ACHN (cell line): ENCODE measurements at regions not wholly inside any gene's neighbourhood (a gene's known extent, or its start where the extent isn't known, plus 50 kb on each side); places are given as distances from the start of the nearest gene placed in this dataset.
A peak's percentile ranks its signal among the peaks of the same experiment; 100 is the strongest.

Experiments
- DNase-seq: peaks from one replicate; pipeline ENCODE4 v3.0.0-alpha.2; 2015
- in situ Hi-C: cut with HindIII; loops from 2 replicates; pipeline ENCODE4 v1.10.0; 2017; ENCODE audit warnings: low sequenced_read_pairs, low pct_ligation_motif_present, low pct_unique_long_range_greater_than_20kb

- in situ Hi-C loops = no loop called here
Observed at GRCh38 chr4:136088211-136088867, 1444.0 kb downstream of the PCDH18 start.

GRCh38 chr4:136078976-136079375 lies 1453.3 kb downstream of the PCDH18 start:
- in situ Hi-C loops = no loop called here
- no peak for DNase-seq

More at GRCh38 chr4:136088211-136088867, 1444.0 kb downstream of the PCDH18 start:
- no peak for DNase-seq

GRCh38 chr4:136056748-136057147 lies 1475.5 kb downstream of the PCDH18 start:
- no peak for DNase-seq
- in situ Hi-C loops = no loop called here

- in situ Hi-C loops = no loop called here
- no peak for DNase-seq
Observed at GRCh38 chr4:136055360-136055759, 1476.9 kb downstream of the PCDH18 start.

GRCh38 chr4:136036744-136037143 lies 1495.5 kb downstream of the PCDH18 start:
- peak; percentile 4 for DNase-seq
- in situ Hi-C loops = no loop called here

GRCh38 chr4:136032391-136032790 lies 1499.9 kb downstream of the PCDH18 start:
- in situ Hi-C loops = no loop called here
- no peak for DNase-seq

GRCh38 chr4:136025540-136025939 lies 1506.8 kb downstream of the PCDH18 start:
- in situ Hi-C loops = no loop called here
- no peak for DNase-seq

- in situ Hi-C loops = no loop called here
- no peak for DNase-seq
Observed at GRCh38 chr4:136017556-136017955, 1514.7 kb downstream of the PCDH18 start.

GRCh38 chr4:136012220-136012619 lies 1520.1 kb downstream of the PCDH18 start:
- in situ Hi-C loops = no loop called here

GRCh38 chr4:136009258-136009832 lies 1522.9 kb downstream of the PCDH18 start:
- DNase-seq = peak; percentile 12
- in situ Hi-C loops = no loop called here

More at GRCh38 chr4:136012220-136012619, 1520.1 kb downstream of the PCDH18 start:
- no peak for DNase-seq

- no peak for DNase-seq
- in situ Hi-C loops = no loop called here
Observed at GRCh38 chr4:136007991-136008390, 1524.3 kb downstream of the PCDH18 start.

- DNase-seq = no peak
- in situ Hi-C loops = no loop called here
Observed at GRCh38 chr4:136002316-136002715, 1530.0 kb downstream of the PCDH18 start.

- in situ Hi-C loops = no loop called here
- DNase-seq = no peak
Observed at GRCh38 chr4:136001791-136002190, 1530.5 kb downstream of the PCDH18 start.

GRCh38 chr4:136000246-136000645 lies 1532.0 kb downstream of the PCDH18 start:
- in situ Hi-C loops = no loop called here
- no peak for DNase-seq

- no peak for DNase-seq
- in situ Hi-C loops = no loop called here
Observed at GRCh38 chr4:135994360-135994759, 1537.9 kb downstream of the PCDH18 start.

GRCh38 chr4:135976860-135977259 lies 1555.4 kb downstream of the PCDH18 start:
- DNase-seq = no peak
- in situ Hi-C loops = no loop called here

- in situ Hi-C loops = no loop called here
- no peak for DNase-seq
Observed at GRCh38 chr4:135966936-135967335, 1565.4 kb downstream of the PCDH18 start.

- in situ Hi-C loops = no loop called here
- DNase-seq = no peak
Observed at GRCh38 chr4:135963009-135963408, 1569.3 kb downstream of the PCDH18 start.

GRCh38 chr4:135949931-135950330 lies 1582.4 kb downstream of the PCDH18 start:
- no peak for DNase-seq
- in situ Hi-C loops = no loop called here

- no peak for DNase-seq
- in situ Hi-C loops = no loop called here
Observed at GRCh38 chr4:135948797-135949196, 1583.5 kb downstream of the PCDH18 start.
